WERI-Rb-1 (cell line): ENCODE measurements at regions not wholly inside any gene's neighbourhood (a gene's known extent, or its start where the extent isn't known, plus 50 kb on each side); places are given as distances from the start of the nearest gene placed in this dataset.
A peak's percentile ranks its signal among the peaks of the same experiment; 100 is the strongest.

ENCODE experiments used
- DNase-seq: peaks from one replicate; pipeline ENCODE4 v3.0.0-alpha.2; 2020
- H3K27ac ChIP-seq: fragments of 250-450 bp; sonication (Bioruptor Pico); 2 replicates; pipeline ENCODE4 v1.5.1; 2020; ENCODE audit warnings: mild to moderate bottlenecking, moderate library complexity
- H3K27me3 ChIP-seq: fragments of 250-450 bp; sonication (Bioruptor Pico); 2 replicates; pipeline ENCODE4 v1.5.1; 2021; ENCODE audit warnings: mild to moderate bottlenecking, low read depth, moderate library complexity; ENCODE audit not compliant: insufficient read depth, severe bottlenecking
- H3K36me3 ChIP-seq: fragments of 250-450 bp; sonication (Bioruptor Pico); 2 replicates; pipeline ENCODE4 v1.5.1; 2020; ENCODE audit warnings: mild to moderate bottlenecking, moderate library complexity
- H3K4me3 ChIP-seq: 2 replicates; pipeline ENCODE4 v1.5.1; 2011; ENCODE audit warnings: low read depth, mild to moderate bottlenecking, control low read depth, low read length
- H3K9me3 ChIP-seq: fragments of 250-450 bp; sonication (Bioruptor Pico); 2 replicates; pipeline ENCODE4 v1.5.1; 2021; ENCODE audit warnings: mild to moderate bottlenecking, moderate library complexity; ENCODE audit not compliant: severe bottlenecking
- CTCF ChIP-seq: IDR thresholded peaks from 2 replicates; pipeline ENCODE4 v1.5.1; 2011; ENCODE audit warnings: low read depth, mild to moderate bottlenecking, control low read depth, inconsistent platforms, low read length

DNA sequence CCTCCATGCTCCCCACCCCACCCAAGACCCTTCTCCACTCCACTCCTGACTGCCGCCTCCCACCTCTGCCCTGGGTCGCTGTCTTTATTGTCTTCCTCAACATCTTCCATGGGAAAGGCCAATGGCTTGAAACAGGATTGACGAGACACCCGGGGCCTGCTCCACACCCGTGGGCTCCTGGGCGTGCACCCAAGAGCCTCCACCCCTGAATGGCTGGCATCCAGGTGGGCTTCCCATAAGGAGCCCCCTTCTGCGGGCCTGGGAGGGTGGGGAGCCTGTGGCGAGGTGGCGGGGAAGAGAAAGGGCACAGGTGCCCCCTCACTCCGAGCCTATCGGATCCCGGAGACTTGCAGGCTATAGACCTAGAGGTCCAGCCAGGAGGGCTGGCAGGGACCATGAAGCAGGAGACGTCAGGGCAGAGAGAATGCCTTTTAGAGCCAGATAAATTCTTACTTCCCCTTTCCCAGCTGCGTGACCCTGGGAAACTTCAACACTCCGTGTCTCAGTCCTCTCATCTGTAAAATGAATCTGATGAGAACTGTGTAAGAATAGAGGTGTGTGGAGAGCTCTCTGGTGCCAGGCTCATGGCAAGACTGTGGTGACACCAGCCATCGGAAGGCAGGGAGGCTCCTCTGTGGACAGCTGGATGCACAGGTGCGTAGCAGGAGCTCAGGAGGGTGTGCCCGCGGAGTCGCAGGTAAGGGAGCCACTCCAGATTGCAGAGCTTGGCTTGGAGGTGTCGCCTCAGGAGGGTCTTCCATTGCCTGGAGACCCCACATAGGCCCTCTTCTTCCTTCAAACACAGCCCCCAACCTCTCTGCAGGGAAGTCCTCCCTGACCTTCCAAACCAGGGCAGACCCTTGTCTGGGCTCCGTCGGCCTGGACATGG, 53.9 kb downstream of the SMIM38 start:
- DNase-seq: no peak
- peaks cover 2% of the 10 kb centered on the region for H3K27me3 ChIP-seq
- no peaks in the 10 kb centered on the region for H3K36me3 ChIP-seq
- no peak overlapping the region for H3K27ac ChIP-seq
- no peak for TF ChIP-seq CTCF
- H3K9me3 ChIP-seq: peaks cover 6% of the 10 kb centered on the region
- H3K4me3 ChIP-seq: no peak overlapping the region

- H3K27ac ChIP-seq: no peak overlapping the region
- no peaks in the 10 kb centered on the region for H3K36me3 ChIP-seq
- peaks cover 2% of the 10 kb centered on the region for H3K27me3 ChIP-seq
- peaks cover 6% of the 10 kb centered on the region for H3K9me3 ChIP-seq
- TF ChIP-seq CTCF: no peak
- peak; percentile 26 for DNase-seq
- no peak overlapping the region for H3K4me3 ChIP-seq
These were observed 54.7 kb downstream of the SMIM38 start for GRCh38 chr11:69210310-69211035.

DNA sequence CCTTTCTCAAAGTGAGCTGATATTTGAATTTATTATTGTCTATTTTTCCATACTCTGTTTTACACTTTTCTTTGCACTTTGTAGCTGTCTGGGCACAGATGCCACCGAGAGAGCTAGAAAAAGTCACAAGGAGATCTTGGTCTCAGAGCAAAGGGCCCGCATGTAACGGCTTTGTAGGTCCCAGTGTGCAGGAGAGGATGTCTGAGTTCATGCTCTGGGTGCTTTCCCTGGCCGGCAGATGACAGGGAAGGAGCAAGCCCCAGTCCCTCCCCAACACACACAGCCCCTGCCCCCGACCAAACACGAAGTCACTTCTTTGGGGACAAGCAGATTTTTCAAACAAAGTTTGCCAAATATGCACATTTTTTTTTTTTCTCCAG, 55.8 kb downstream of the SMIM38 start:
- Histone ChIP-seq H3K36me3 (no peaks in the 10 kb centered on the region), H3K27me3 (peaks cover 2% of the 10 kb centered on the region), H3K9me3 (peaks cover 6% of the 10 kb centered on the region), H3K4me3 (no peak overlapping the region), H3K27ac (no peak overlapping the region)
- DNase-seq: no peak
- TF ChIP-seq CTCF: no peak

DNA sequence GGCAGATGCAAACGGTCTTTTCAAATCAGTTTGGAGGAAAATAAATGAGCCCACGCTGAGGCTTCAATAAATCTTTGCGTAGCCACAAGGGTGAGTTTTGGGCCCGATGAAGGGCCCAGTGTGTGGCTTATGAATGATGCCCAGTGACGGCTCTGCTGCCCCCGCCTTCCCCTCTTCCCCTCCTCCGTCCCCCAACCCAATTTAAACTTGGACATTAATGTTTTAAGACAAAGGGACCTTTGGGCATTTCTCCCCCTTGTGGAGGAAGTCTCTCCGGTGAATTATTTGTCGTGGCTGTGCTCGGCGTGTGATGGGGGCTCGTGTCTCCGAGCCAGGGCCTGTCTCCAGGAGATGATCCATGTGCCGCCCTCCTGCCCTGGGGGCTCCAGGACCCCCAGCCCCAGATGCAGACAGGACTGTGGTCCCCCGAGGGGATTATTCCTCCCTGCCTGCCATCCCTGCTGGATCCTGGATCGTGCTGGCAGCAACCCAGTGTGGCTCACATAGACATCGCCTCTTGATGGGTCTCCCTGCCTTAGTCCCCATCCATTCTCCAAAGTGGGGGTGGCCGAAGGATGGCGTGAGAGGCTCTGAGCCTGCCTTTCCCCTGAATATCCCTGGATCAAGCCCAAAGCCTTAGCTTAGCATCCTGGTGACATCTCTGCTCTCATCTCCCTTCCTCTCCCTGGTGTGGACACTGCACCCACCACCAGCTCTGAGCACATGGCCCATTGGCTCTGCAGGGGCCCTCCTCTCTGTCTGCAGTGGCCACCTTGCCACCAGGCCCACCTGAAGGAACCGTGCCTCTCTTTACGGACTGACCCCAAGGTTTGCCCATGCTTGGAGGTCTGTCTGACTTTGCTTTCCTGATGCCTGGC, 56.4 kb downstream of the SMIM38 start:
- no peak for TF ChIP-seq CTCF
- no peak for DNase-seq

DNA sequence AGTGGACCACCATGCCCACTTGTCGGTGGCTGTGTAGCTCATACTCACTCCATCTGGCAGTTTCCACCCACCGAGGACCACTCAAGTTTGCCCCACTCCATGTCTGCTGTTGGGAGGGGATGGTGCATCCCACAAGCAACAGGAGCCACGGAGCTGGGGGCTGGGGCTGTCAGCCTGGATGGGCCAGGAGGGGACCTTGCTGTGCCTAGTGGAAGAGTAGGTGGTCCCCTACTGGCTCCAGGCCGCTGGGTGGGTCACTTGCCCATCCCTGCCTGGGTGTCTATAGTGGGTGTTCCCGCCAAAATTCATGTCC, 57.0 kb downstream of the SMIM38 start:
- no peaks in the 10 kb centered on the region for H3K36me3 ChIP-seq
- no peak overlapping the region for H3K4me3 ChIP-seq
- no peak overlapping the region for H3K27ac ChIP-seq
- H3K9me3 ChIP-seq: peaks cover 6% of the 10 kb centered on the region
- H3K27me3 ChIP-seq: peaks cover 2% of the 10 kb centered on the region
- DNase-seq: no peak
- TF ChIP-seq CTCF: no peak

More for the DNA sequence above, 56.4 kb downstream of the SMIM38 start:
- H3K27ac ChIP-seq: no peak overlapping the region
- H3K36me3 ChIP-seq: no peaks in the 10 kb centered on the region
- no peak overlapping the region for H3K4me3 ChIP-seq
- H3K9me3 ChIP-seq: peaks cover 6% of the 10 kb centered on the region
- peaks cover 2% of the 10 kb centered on the region for H3K27me3 ChIP-seq
